GOT3 (cell line): ENCODE measurements at regions not wholly inside any gene's neighbourhood (a gene's known extent, or its start where the extent isn't known, plus 50 kb on each side); places are given as distances from the start of the nearest gene placed in this dataset.
"Not testable (repeated sequence)": the region's sequence is repeated elsewhere in the genome, so short reads cannot be mapped to it uniquely, and the experiment has no call there.

Experiments used
- DNase-seq: peaks from one replicate; lab custom pipeline; 2025; ENCODE audit warnings: mixed read lengths; lab: John Stamatoyannopoulos, UW

DNA sequence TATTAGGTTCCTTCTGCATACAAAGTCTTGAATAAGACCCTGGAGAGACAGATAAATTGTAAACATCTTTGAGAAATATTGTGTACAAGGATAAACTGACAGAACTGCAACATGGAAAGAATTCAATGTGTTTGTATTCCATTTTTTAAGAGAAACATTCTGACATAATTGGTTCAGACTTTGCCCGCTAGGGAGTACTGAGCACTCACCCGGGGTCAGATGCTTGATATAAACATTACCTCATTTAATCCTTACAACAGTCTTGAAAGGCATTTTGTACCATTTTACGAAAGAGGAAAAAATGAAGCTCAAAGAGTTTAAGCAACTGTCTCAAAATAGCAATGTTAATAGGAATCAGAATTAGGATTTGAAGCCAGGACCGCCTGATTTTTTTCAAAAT lies 416.7 kb upstream of the CRIM1 start:
- DNase-seq = no peak

DNA sequence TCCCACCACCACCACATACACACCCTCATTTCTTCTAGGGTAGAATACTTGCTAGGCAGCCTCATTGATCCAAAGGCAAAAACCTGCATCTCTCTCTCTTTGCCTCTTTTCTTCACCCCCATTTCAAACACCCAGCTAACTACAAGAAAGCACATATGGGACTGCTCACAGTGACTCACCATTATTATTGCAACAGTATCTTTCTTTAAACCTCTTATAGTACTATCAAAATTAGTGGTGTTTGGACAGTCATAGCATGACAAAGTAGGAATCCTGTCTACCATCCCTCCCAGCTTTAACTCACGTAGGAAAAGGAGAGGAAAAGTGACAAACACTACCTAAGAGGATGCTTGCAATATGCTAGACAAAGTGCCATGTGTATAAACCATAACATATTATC lies 422.5 kb upstream of the CRIM1 start:
- no peak for DNase-seq

DNA sequence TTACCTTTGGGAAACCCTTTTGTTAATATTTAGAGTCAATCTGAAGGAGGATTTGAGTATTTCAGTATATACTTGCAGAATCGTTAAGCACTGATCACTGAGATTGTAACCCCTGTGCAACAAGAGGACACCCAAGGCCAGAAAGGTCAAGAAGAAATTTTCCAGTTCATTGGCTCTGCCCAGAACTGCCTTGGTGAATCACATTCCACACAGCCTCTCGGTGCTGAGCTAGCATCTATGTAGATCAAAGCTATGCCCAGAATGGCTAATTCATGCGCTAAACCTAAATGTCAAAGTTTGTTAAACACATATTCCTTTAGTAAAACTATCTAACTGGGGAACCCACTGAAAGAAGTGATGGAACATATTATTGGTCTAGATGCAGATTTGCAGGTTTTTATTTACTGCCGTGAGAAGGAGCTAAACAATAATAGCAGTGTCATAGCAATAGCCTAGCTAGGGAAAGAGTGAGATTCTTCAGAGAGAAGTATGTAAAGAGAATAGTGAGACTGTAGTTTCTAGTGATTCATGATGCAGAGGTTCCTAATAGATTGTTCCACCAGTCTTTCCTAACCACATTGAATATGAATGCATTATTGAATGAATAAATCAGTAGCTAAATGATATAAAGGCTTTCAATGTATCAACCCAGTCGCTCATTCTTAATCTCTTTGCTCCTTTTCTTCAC lies 423.2 kb upstream of the CRIM1 start:
- DNase-seq = no peak

DNA sequence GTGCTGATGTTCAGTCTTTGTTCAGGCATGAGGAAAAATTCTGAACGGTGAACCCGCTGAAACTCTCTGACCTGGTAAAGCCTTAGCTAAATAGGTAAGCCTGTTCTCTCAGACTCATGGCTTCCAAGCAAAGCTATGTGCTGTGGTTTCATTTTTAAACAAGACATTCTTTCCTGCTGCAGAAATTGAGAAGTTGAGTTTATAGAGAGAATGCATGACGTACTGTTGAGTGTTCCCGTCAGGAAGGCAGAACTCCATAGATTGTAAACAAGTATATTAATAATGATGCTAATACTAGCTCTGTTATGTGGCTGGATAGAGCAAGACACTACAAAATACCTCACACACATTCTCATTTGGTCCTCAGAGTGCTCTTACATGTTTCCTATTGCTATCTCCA lies 424.0 kb upstream of the CRIM1 start:
- DNase-seq = no peak

DNA sequence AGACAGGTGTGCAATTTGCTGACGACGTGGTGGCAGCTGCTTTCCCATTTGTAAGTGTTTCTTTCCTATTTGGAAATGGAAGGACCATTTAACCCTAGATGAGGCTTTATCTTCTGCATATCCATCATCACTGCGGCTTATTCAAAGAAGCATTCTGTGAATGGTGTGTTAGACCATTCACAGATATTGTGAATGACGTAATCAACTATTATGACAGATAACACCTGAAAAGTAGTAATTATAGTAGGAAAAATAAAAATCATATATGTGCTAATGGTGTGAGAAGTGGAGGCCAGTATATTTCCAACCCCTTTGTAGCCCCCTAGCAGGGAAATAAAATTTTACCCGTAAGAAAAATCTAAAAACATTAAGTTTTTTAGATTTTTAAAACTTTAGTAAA lies 424.5 kb upstream of the CRIM1 start:
- DNase-seq = no peak

DNA sequence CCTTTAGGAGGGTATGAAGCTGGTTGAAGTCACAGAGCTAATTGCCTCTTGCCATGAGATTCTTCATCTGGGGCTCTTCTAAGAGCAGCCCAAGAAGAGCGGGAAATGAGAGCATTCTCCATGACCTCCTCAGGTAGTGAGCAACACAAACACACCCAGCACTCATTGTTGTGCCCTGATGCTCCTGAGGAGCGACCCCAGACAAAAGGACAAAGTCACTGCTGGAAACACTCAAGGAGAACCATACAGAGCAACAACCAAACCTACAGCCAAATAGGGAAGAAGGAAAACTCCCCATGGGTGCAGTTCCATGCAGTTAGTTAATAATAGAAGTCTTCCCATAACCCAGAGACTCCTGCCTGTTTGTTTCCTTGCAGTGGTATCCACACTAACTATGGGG lies 426.0 kb upstream of the CRIM1 start:
- no peak for DNase-seq

DNA sequence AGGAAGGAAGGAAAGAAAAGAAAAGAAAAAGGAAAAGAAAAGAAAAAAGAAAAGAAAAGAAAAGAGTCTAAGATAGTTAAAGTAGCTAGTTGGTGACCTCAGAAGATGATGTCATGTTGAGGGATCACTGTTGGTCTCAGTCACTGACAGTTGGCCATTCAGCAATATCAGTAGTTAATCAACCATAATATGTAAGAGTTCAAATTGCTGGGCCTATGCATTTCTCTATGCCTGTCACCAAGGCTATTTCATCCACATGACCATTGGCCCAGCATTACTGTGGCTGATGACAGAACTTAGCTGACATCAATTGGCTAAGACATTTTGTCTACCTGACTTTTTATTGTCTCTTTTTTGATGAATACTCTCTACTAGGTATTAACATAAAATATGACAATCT lies 435.5 kb upstream of the CRIM1 start:
- no peak for DNase-seq

DNA sequence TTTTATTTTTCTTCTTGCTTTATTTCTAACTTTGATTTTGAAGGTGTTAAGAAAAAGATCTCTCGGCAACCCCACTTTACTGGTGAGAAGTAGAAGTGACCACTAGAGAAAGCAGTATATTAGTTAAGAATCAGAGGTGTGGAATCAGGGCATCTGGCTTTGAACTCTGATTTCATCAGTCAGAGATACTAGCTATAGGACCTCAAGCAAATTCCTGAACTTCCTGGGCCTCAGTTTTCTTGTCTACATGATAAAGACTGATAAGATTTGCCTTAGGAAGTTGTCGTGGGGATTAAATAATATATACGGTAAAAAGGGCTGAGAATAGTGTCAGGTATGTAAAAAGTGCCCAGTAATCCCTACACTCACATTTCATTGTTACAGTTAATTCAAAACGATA lies 440.3 kb upstream of the CRIM1 start:
- DNase-seq = no peak

DNA sequence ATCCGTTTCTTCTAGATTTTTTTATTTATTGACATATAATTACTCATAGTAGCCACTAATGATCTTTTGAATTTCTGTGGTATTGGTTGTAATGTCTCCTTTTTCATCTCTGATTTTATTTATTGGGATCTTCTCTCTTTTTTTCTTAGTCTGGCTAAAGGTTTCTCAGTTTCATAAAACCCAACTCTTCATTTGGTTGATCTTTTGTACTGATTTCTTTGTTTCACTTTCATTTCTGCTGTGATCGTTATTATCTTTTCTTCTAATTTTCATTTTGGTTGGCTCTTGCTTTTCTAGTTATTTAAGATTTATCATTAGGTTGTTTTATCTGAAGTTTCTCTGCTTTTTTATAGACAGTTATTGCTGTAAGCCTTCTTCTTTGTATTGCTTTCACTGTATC lies 463.6 kb upstream of the CRIM1 start:
- DNase-seq = no peak

DNA sequence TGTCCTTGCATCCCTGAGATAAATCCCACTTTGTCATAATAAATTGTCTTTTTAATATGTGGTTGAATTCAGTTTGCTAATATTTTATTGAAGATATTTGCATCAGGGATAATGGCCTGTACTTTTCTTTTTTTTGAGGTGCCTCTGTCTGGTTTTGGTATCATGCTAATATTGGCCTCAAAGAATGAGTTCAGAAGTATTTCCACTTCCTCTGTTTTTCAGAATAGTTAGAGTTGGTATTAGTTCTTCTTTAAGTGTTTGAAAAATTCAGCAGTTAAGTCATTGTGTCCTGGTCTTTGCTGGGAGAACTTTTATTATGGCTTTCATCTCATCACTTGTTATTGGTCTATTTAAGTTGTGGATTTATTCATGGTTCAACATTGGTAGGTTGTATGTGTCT lies 464.1 kb upstream of the CRIM1 start:
- no peak for DNase-seq

DNA sequence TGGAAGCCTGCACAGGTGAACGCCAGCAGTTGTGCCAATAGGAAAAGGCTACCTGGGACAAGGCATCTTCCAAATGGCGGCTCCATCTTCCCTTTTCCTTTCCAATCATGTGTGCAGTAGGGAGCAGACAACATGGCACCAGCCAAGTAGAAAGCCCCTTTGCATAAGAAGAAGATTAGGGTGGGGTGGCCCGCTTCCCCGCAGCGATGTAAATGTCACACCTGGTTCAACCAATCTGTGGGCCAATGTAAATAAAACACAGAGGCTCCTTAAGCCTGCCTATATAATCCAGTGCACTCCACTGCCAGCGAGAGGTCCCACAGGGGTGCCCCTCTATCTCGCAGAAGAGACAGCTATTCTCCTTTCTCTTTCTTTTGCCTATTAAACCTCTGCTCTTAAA lies 468.4 kb upstream of the CRIM1 start:
- DNase-seq = no peak

DNA sequence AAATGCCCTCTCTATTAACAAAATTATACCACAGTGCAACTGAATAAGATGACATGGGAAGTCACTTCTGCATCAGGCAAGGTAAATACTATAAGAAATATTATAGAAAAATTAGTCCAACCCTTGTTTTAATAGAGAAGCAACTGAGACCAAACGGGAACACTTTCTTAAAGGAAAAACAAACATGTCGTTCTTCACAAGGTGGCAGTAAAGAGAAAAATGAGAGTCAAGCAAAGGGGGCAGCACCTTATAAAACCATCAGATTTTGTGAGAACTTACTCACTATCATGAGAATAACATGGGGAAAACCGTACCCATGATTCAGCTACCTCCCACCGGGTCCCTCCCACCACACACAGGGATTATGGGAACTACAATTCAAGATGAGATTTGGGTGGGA lies 481.7 kb upstream of the CRIM1 start:
- DNase-seq = no peak

DNA sequence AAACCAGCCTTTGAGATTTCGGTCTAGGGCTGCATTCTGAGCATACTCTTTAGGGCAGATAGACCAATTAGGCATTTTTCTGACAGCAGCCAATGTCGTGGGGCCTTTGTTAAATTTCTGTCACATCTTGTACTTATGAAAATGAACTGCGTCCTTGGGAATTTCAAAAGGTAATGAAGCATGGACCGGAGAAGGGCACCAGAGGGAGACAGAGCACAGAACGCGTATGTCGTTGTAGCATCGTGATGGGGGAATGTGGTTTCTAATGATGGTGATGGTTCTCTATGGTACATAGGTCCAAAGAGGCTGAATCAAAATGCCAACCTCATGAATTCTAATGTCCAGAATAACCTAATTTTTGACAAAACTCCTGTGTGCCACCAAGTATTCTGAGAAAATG lies 483.9 kb upstream of the CRIM1 start:
- DNase-seq = no peak

DNA sequence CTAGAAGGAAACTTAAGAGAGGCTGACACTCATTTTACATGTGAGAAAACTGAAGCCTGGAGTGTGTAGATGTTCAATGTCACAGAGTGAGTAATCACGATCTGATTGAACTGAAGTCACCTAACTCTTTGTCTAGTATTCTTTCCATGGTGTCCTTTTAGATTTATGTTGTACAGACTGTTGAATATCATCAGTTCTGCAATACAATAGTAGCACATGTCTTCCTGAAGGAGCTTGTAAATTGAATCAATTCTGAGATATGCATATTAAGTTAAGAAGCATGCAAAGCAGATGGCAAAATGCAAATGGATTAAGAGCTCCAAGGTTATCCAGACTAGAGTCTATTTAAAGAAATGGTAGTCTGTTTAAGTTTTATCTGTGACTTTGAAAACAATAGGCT lies 484.9 kb upstream of the CRIM1 start:
- no peak for DNase-seq

DNA sequence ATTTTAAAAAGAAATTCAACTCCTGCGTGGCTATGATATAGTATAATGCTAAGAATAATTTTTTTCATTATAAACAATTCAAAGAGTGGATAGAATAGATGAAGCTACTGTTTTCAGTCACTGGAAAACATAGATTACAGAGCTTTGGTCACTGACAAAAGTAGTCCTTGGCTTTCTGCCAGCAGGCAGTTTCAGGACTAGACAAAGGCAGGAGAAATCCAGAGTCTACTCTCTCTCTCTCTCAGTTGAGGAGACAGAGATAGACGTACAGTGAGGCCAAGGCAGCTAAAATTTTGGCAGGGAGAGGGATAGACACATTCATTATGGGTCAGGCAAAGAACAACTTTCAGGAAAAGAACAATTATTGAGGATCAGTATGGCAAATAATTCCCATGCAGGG lies 491.4 kb upstream of the CRIM1 start:
- DNase-seq = no peak

DNA sequence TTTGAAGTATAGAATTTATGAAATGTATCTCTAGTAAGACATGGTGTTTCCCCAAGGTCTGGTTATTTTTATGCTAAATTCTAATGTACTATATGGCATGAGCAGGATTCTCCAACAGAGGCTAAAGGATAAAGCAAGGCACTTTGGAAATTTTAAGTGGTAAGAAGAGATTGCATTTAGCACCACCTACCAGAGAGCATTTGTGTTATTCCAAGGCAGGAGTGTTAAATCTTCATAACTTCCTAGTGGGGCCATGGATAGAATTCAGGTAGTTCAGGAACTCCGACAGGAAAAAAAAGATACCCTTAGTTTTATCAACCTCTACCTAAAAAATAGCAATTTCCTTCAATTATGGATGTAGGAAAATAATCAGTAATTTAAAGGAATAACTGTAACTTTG lies 497.4 kb upstream of the CRIM1 start:
- DNase-seq = no peak

DNA sequence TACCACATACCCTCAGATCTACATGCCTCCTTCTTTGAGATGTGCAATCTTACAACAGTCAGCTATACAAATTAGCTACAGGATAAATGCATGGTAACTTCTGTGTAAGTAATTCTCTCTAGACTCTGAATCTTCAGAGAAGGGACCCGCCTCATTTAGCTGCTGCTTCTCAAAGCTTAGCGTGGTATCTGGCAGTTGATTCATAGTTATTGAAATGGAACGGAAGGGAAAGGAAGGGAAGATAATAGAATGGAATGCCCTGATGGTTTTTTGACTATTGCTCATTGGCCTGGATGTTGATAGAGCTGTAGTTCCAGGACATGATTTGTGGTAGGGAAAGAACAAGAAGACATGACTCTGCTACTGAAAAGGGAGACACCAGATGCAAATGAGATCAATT lies 498.1 kb upstream of the CRIM1 start:
- no peak for DNase-seq

DNA sequence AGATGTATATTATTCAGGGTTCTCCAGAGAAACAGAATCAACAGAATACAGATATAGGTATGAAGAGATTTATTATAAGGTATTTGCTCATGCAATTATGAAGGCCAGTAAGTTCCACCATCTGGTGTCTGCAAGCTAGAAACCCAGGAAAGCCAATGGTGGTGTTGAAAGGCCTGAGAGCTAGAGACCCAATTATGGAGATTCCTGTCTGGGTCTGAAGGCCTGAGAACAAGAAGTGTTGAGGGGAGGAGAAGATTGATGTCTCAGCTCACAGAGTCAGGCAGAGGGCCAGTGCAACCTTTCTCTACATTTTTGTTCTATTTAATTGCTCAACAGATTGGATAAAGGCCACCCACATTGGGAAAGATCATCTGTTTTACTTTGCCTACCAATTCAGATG lies 524.2 kb upstream of the CRIM1 start:
- DNase-seq = no peak

DNA sequence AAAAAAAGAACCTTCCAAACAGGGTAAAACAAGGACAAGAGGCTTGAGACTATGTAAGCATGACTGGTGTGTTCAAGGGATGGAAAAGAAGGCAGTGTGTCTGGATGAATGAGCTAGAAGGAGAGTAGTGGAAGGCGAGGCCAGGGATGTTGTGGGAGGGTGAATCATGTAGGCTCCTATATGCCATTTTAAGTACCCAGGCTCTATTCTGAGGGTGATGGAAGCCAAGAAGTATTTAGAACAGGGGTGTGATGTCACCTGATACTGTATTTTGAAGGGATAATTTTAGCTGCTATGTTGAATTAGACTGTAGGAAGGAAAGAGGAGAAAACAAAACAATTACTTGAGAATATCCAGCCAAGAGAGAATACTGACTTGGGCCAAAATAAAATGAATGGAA lies 524.7 kb upstream of the CRIM1 start:
- no peak for DNase-seq

DNA sequence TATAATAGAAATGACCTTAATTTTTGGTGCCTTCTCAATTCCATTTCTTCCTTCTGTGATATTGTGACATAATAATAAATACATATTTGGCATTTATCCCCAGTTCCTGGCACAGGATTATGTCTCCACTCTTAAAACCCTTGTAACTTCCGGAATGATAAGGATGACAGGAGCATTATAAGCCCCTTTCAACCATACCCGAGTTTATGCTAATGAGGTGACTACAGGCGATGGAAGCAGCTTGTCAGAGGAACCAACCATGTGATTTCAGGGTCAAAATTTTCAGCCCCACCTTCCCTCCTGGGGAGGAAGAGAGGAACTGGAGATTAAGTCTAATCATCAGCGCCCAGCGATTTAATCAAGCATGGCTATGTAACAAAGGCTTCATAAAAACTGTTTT lies 528.5 kb upstream of the CRIM1 start:
- no peak for DNase-seq

DNA sequence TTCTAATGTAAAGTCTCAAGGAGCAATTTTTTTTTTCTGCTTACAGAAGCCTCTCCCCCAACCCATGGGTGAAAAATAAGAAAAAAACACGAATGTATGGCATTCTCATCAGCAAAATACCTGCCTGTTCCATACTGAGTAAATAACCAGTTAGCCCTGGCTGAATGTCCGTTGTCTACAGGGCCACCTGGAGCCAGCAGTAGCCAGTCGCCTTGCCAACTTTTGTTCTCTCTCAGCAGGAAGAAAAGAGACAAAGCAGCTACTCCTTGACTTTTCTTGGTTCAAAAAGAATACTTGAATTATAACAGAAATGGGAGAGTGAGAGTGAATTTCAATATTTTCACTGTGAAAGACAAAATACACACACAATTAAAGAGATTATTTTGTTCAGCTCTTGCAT lies 532.9 kb upstream of the CRIM1 start:
- DNase-seq = no peak

DNA sequence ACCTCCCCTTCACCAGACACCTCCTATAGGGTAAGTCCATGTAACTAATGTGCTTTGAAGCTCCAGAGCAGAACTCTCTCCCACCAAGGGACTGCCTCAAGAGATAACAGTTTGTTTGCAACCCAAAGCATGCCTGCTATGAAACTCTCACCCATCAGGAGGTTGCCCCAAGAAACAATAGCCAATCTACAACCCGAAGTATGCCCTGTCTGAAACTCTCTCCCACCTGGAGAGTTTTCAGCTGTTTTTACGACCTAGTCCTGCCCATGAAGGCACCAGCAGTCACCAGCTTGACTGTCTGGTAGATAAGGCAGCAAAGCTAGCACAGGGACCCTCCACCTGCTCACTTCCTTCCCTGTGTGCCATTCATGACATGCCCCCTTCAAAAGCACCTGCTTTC lies 533.9 kb upstream of the CRIM1 start:
- no peak for DNase-seq

DNA sequence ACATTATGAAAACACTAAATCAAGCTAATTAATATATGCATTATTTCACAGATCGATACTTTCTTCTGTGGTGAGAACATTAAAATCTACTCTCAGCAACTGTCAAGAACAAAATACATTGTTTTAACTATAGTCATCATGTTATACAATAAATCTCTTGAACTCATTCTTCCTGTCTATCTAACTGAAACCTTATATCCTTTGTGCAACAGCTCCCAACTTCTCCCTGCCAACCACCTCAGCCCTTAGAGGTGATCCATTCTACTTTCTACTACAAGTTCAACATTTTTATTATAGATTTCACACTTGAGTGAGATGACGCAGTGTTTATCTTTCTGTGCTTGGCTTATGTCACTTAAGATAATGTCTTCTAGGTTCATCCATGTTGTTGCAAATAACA lies 535.2 kb upstream of the CRIM1 start:
- DNase-seq = no peak

DNA sequence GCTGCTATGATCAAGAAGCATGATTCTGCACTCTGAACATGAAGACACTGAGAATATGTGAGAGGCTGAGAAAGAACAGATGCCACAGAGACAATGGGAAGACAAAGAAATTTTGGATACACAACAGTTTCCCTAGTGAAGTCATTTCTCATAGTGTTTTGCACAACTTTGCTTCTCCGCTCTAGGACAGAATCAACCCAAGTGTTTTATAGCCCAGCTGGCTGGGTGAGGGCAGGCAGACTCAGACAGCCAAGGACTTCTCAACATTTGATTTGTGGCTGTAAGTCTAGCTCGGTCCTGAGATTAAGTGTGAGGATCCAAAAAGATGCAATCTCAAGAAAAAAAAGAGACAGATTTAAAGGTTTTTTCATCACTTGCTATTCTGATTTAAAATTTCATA lies 536.5 kb upstream of the CRIM1 start:
- no peak for DNase-seq

DNA sequence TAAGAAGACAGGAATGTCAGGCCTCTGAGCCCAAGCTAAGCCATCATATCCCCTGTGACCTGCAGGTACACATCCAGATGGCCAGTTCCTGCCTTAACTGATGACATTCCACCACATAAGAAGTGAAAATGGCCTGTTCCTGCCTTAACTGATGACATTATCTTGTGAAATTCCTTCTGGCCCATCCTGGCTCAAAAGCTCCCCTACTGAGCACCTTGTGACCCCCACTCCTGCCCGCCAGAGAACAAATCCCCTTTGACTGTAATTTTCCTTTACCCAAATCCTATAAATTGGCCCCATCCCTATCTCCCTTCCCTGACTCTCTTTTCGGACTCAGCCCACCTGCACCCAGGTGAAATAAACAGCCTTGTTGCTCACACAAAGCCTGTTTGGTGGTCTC lies 537.2 kb upstream of the CRIM1 start:
- DNase-seq = not testable (repeated sequence)
